ENCODE measurements at regions not wholly inside any gene's neighbourhood (a gene's known extent, or its start where the extent isn't known, plus 50 kb on each side); places are given as distances from the start of the nearest gene placed in this dataset.
"Not testable (repeated sequence)": the region's sequence is repeated elsewhere in the genome, so short reads cannot be mapped to it uniquely, and the experiment has no call there.

GRCh38 chr7:101720324-101720723, 91.2 kb upstream of the MYL10 start:
- H3K4me1 Mint-ChIP-seq: peaks cover 3% of the 10 kb centered on the region
- H3K27ac Mint-ChIP-seq: no peak overlapping the region
- ATAC-seq (no peak), DNase-seq (no peak)
- no peak overlapping the region for H3K4me3 Mint-ChIP-seq
- peaks cover 6% of the 10 kb centered on the region for H3K27me3 Mint-ChIP-seq
- no peaks in the 10 kb centered on the region for H3K36me3 Mint-ChIP-seq (ENCODE audit: low read depth)
- H3K9me3 ChIP-seq (ENCODE audit: control insufficient read depth, low read length, poor library complexity, severe bottlenecking): no peaks in the 10 kb centered on the region

DNA sequence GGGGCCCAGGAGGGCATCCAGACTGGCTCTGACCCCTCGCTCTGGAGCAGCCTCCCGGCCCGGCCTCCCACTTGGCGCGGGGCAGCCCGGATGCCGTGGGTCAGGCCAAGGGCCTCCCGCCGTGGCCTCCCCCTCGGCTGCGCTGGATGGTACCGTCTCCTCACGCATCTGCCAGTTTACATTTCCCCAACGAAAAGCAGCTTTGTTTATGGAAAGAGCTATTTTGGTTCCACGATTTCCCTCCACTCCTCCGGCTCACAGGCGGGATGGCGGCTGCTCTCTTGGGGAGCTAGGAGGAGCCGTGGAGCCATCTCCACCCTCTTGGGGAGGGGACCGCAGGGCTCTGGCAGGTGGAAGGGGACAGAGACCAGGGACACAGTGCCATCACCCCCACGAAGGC, 93.2 kb upstream of the MYL10 start:
- peaks cover 6% of the 10 kb centered on the region for H3K27me3 Mint-ChIP-seq
- H3K4me1 Mint-ChIP-seq: peaks cover 3% of the 10 kb centered on the region
- H3K9me3 ChIP-seq (ENCODE audit: control insufficient read depth, low read length, poor library complexity, severe bottlenecking): no peaks in the 10 kb centered on the region
- no peak for ATAC-seq
- DNase-seq: no peak
- no peak overlapping the region for H3K27ac Mint-ChIP-seq
- no peak overlapping the region for H3K4me3 Mint-ChIP-seq
- H3K36me3 Mint-ChIP-seq (ENCODE audit: low read depth): no peaks in the 10 kb centered on the region

GRCh38 chr7:101723835-101724234, 93.6 kb upstream of the CUX1 start:
- DNase-seq: no peak
- Mint-ChIP-seq H3K36me3 (ENCODE audit: low read depth) (no peaks in the 10 kb centered on the region), H3K4me3 (no peak overlapping the region), H3K27ac (no peak overlapping the region), H3K4me1 (peaks cover 3% of the 10 kb centered on the region), H3K27me3 (peaks cover under 1% of the 10 kb centered on the region)
- no peak for ATAC-seq
- H3K9me3 ChIP-seq (ENCODE audit: control insufficient read depth, low read length, poor library complexity, severe bottlenecking): no peaks in the 10 kb centered on the region

DNA sequence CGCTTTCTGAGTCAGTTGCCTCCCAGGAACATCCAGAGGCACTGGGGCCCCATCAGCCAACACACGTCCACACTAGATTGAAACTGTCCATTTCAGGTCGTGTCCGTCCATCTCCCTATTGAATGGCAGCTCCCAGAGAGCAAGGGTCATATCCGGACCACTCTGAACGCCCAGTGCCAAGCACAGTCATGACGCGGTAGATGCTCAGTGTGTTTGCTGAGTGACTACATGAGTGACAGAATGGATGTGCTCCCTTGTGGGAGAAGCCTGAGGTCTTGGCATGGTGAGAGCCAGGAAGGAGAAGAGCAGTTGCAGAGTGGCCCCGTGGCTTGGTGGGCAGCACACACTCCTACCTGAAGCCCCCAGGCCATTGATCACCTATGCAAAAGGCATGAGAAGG, 92.5 kb upstream of the CUX1 start:
- no peaks in the 10 kb centered on the region for H3K9me3 ChIP-seq (ENCODE audit: control insufficient read depth, low read length, poor library complexity, severe bottlenecking)
- Mint-ChIP-seq H3K4me3 (no peak overlapping the region), H3K36me3 (ENCODE audit: low read depth) (no peaks in the 10 kb centered on the region), H3K4me1 (peaks cover 3% of the 10 kb centered on the region), H3K27me3 (no peaks in the 10 kb centered on the region), H3K27ac (no peak overlapping the region)
- DNase-seq (no peak), ATAC-seq (no peak)

DNA sequence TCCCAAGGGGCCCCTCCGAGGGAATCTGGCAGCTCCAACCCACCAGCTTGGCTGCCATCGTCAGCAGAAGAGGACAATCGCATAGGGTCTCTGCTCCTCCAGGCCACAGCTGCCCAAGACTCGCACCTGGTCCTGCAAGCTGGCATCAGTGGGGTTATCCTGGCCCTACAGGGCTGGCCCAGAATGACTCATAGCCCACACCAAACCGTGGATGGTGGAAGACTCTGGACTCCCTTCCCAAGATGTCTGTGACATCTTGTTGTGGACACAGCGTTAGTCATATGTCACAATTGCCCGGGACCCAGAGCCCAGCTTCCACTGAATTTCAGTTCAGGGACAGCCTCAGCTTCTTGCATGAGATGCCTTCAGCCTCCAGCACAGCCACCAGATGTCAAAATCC, 91.5 kb upstream of the CUX1 start:
- ATAC-seq (no peak), DNase-seq (no peak)
- Mint-ChIP-seq H3K4me3 (no peak overlapping the region), H3K4me1 (peaks cover 3% of the 10 kb centered on the region), H3K36me3 (ENCODE audit: low read depth) (no peaks in the 10 kb centered on the region), H3K27ac (no peak overlapping the region), H3K27me3 (peaks cover 5% of the 10 kb centered on the region)
- H3K9me3 ChIP-seq (ENCODE audit: control insufficient read depth, low read length, poor library complexity, severe bottlenecking): no peaks in the 10 kb centered on the region

- Mint-ChIP-seq H3K4me1 (peaks cover 3% of the 10 kb centered on the region), H3K27ac (no peak overlapping the region), H3K36me3 (ENCODE audit: low read depth) (no peaks in the 10 kb centered on the region), H3K27me3 (peaks cover 13% of the 10 kb centered on the region), H3K4me3 (no peak overlapping the region)
- H3K9me3 ChIP-seq (ENCODE audit: control insufficient read depth, low read length, poor library complexity, severe bottlenecking): no peaks in the 10 kb centered on the region
- DNase-seq (no peak), ATAC-seq (no peak)
Measured at GRCh38 chr7:101727184-101727583, 90.2 kb upstream of the CUX1 start.

DNA sequence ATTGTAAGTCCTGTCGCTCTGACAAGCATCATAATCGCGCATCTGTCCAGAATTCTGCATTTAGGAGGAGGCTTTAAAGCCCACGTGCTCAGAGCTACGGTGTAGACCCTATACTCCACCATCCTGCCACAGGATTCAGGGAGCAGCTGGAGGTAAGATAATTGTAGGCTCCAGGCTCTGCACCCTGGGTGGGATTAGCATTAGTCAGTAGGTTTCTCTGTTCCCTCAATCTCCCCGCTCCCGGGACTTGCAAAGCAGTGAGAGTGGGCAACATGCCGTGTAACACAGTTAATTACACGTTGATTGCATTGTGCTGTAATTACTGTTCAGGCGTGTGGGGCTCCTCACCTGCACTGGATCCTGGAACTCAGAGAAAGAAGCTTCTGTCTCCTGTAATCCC, 89.3 kb upstream of the CUX1 start:
- no peak overlapping the region for H3K27ac Mint-ChIP-seq

DNA sequence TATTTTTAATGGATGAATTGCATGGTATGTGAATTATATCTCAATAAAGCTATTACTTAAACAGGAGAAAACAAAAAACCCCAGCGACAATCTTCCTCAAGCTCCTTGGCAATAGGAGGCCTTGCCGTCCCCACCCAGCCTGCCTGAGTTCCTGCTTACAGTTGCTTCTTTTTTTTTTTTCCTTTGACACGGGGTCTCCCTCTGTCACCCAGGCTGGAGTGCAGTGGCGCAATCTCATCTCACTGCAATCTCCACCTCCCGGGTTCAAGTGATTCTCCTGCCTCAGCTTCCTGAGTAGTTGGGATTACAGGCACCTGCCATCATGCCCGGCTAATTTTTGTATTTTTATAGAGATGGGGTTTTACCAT, 88.6 kb upstream of the CUX1 start:
- not testable (repeated sequence) for H3K27ac Mint-ChIP-seq; H3K4me3 Mint-ChIP-seq; DNase-seq; H3K9me3 ChIP-seq (ENCODE audit: control insufficient read depth, low read length, poor library complexity, severe bottlenecking); ATAC-seq; H3K4me1 Mint-ChIP-seq; H3K36me3 Mint-ChIP-seq (ENCODE audit: low read depth)
- H3K27me3 Mint-ChIP-seq: peaks cover 13% of the 10 kb centered on the region

More for the DNA sequence above, 89.3 kb upstream of the CUX1 start:
- Mint-ChIP-seq H3K4me3 (no peak overlapping the region), H3K4me1 (peaks cover 3% of the 10 kb centered on the region), H3K36me3 (ENCODE audit: low read depth) (no peaks in the 10 kb centered on the region), H3K27me3 (peaks cover 13% of the 10 kb centered on the region)
- no peak for DNase-seq
- no peak for ATAC-seq
- no peaks in the 10 kb centered on the region for H3K9me3 ChIP-seq (ENCODE audit: control insufficient read depth, low read length, poor library complexity, severe bottlenecking)

DNA sequence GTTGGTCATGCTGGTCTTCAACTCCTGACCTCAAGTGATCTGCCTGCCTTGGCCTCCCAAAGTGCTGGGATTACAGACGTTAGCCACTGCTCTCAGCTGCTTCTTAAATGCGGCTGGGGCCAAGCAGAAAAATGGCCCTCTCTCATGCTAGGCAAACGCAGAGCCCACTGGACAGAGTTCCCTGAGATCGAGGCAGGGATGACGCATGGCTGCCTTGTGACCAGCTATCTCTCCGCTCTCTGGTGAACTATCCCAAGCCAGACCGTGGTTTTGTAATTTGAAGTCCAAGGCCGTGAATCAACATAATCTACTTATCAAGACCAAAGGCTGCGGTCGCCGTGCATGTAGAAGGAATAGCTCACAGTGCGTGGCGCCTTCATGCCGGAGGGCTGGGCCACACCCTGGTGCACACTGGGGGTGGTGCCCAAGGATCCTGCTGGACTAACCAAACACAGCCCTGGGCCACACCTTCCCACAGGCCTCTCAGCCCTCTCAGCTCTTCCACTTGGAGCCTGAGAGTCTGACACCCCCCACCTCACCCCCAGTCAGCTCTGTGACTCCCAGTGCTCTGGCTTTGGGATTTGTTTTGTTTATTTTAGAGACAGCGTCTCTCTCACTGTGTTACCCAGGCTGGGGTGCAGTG, 88.1 kb upstream of the CUX1 start:
- Mint-ChIP-seq H3K4me3 (no peak overlapping the region), H3K4me1 (peaks cover 3% of the 10 kb centered on the region), H3K36me3 (ENCODE audit: low read depth) (no peaks in the 10 kb centered on the region), H3K27ac (no peak overlapping the region), H3K27me3 (peaks cover 13% of the 10 kb centered on the region)
- ATAC-seq: no peak
- no peaks in the 10 kb centered on the region for H3K9me3 ChIP-seq (ENCODE audit: control insufficient read depth, low read length, poor library complexity, severe bottlenecking)
- no peak for DNase-seq

DNA sequence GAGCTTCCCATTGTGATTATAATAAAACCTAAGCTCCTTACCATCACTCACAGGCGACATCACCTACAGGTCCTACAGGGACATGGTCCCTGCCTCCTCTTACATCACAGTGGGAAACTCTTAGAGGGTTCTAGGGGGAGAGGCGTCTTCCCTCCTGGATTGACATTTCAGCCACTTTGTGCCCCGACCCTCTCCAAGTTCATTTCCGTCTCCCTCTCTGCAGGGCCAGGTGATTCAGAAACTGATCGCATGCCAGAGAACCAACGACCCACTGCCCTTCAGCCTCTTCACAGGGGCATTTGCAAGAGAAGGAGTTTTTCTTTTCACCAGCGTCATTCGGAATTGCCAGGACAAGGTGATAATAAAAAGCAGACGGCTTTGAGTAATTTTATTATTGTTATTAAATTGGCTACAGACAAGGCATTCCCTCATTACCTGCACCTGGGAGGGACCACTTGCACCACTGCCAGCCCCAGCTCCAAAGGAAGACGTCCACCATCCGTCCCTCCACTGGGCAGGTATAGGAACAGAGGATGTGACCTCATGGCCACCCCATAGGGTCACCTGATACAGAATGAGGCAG, 85.8 kb upstream of the CUX1 start:
- Mint-ChIP-seq H3K27me3 (peaks cover 13% of the 10 kb centered on the region), H3K36me3 (ENCODE audit: low read depth) (no peaks in the 10 kb centered on the region), H3K4me1 (no peaks in the 10 kb centered on the region), H3K27ac (no peak overlapping the region), H3K4me3 (no peak overlapping the region)
- no peaks in the 10 kb centered on the region for H3K9me3 ChIP-seq (ENCODE audit: control insufficient read depth, low read length, poor library complexity, severe bottlenecking)
- ATAC-seq: no peak
- no peak for DNase-seq

DNA sequence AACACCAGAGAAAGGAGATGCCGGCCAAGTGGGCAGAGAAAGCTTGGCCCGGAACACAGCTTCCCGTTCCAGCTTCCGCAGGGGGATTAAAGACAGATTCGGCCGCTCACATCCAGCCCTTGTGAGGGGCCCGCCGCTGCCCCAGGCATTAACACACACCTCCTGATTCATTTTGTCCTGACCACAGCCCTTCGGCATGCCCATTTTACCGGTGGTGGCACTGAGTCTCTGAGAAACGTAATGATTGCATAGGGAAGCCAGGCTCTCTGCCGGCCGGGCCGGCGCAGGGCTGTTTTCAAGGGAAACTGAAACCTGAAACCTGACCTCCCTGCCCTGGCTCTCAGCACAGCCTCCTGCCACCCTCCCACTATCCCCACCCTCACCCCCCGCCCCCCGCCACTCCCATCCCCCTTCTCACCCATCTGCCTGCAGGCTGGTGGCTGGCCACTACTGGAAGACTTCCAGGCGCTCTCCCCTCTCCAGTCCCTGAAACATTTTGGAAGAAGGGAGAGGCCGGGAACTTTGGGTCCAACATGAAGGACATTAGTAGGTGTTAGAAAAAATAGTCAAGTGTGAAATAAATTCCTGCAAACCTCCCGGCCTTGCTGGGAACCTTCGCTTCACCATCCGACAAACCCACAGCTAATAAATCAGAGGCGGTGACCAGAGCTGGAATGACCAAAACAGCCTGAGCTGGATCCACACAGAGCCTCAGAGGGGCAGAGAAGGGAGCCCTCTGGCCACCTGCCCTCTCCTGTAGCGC, 83.5 kb upstream of the CUX1 start:
- Mint-ChIP-seq H3K27me3 (peaks cover 13% of the 10 kb centered on the region), H3K27ac (no peak overlapping the region), H3K4me1 (no peaks in the 10 kb centered on the region), H3K4me3 (peak overlapping the region; percentile 21), H3K36me3 (ENCODE audit: low read depth) (no peaks in the 10 kb centered on the region)
- ATAC-seq (no peak), DNase-seq (no peak)
- no peaks in the 10 kb centered on the region for H3K9me3 ChIP-seq (ENCODE audit: control insufficient read depth, low read length, poor library complexity, severe bottlenecking)

DNA sequence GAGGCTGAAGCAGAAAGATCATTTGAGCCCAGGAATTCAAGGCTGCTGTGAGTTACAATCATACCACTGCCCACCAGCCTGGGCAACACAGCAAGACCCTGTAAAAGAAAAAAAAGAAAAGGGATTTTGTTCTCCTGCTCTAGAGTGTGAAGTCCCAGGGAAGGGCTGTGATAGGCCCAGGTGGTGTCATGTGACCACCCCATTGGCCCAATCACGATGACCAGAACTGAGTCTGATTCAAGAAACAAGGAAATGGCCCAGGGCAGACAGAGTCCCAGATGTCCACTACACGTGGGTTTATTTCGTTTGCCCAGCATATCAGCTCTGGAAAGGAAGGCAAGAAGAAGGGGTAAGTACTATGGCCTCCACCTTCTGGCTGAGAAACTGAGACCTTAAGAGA, 81.3 kb upstream of the CUX1 start:
- H3K27me3 Mint-ChIP-seq: peaks cover 8% of the 10 kb centered on the region
- no peak for DNase-seq
- no peak for ATAC-seq
- no peak overlapping the region for H3K4me3 Mint-ChIP-seq
- H3K36me3 Mint-ChIP-seq (ENCODE audit: low read depth): no peaks in the 10 kb centered on the region
- no peak overlapping the region for H3K27ac Mint-ChIP-seq
- no peaks in the 10 kb centered on the region for H3K9me3 ChIP-seq (ENCODE audit: control insufficient read depth, low read length, poor library complexity, severe bottlenecking)
- peaks cover 3% of the 10 kb centered on the region for H3K4me1 Mint-ChIP-seq

- no peaks in the 10 kb centered on the region for H3K9me3 ChIP-seq (ENCODE audit: control insufficient read depth, low read length, poor library complexity, severe bottlenecking)
- H3K4me3 Mint-ChIP-seq: no peak overlapping the region
- ATAC-seq: no peak
- no peak for DNase-seq
- H3K27me3 Mint-ChIP-seq: no peaks in the 10 kb centered on the region
- H3K4me1 Mint-ChIP-seq: peaks cover 7% of the 10 kb centered on the region
- no peak overlapping the region for H3K27ac Mint-ChIP-seq
- H3K36me3 Mint-ChIP-seq (ENCODE audit: low read depth): no peaks in the 10 kb centered on the region
Measured at GRCh38 chr7:101739775-101740398, 77.5 kb upstream of the CUX1 start.
